Mesenchymal stem cell (in vitro differentiated cells and primary cell): ENCODE measurements at regions not wholly inside any gene's neighbourhood (a gene's known extent, or its start where the extent isn't known, plus 50 kb on each side); places are given as distances from the start of the nearest gene placed in this dataset.
"Not testable (repeated sequence)": the region's sequence is repeated elsewhere in the genome, so short reads cannot be mapped to it uniquely, and the experiment has no call there.

Experiments
- DNase-seq: peaks from one replicate; pipeline ENCODE4 v3.0.0-alpha.2; 2013
- H2AFZ ChIP-seq: one replicate; pipeline ENCODE4 v1.6.1; 2013; ENCODE audit warnings: low read depth, mild to moderate bottlenecking, control low read depth, inconsistent platforms, low read length, moderate library complexity
- H2AK5ac ChIP-seq: 2 replicates; pipeline ENCODE4 v1.6.1; 2013; ENCODE audit warnings: low read length, moderate library complexity, mild to moderate bottlenecking, inconsistent platforms; ENCODE audit not compliant: severe bottlenecking
- H2BK120ac ChIP-seq: one replicate; pipeline ENCODE4 v1.6.1; 2013; ENCODE audit warnings: low read depth, mild to moderate bottlenecking, inconsistent platforms, low read length, moderate library complexity
- H2BK12ac ChIP-seq, 2 experiments: one replicate each; pipeline ENCODE4 v1.6.1; 2013; ENCODE audit warnings: inconsistent platforms in 2 of 2, low read length in 2 of 2, mild to moderate bottlenecking in 2 of 2, moderate library complexity in 2 of 2, control low read depth in 1 of 2
- H2BK15ac ChIP-seq: one replicate; pipeline ENCODE4 v1.6.1; 2013; ENCODE audit warnings: mild to moderate bottlenecking, low read depth, inconsistent platforms; ENCODE audit not compliant: poor library complexity, severe bottlenecking
- H2BK5ac ChIP-seq: 2 replicates; pipeline ENCODE4 v1.6.1; 2013; ENCODE audit warnings: low read depth, mild to moderate bottlenecking, low read length, control low read depth, inconsistent platforms; ENCODE audit not compliant: poor library complexity, severe bottlenecking
- H3K14ac ChIP-seq, 2 experiments: one replicate each; pipeline ENCODE4 v1.6.1; 2013; ENCODE audit warnings: inconsistent platforms in 2 of 2, low read length in 2 of 2, control low read depth in 1 of 2, mild to moderate bottlenecking in 1 of 2, moderate library complexity in 1 of 2
- H3K18ac ChIP-seq, 2 experiments: one replicate each; pipeline ENCODE4 v1.6.1; 2013; ENCODE audit warnings: inconsistent platforms in 2 of 2, low read length in 2 of 2, control low read depth in 1 of 2, low read depth in 1 of 2, mild to moderate bottlenecking in 1 of 2
- H3K23ac ChIP-seq, 2 experiments: one replicate each; pipeline ENCODE4 v1.6.1; 2013; ENCODE audit warnings: inconsistent platforms in 2 of 2, low read length in 2 of 2, mild to moderate bottlenecking in 2 of 2, moderate library complexity in 2 of 2, control low read depth in 1 of 2
- H3K27ac ChIP-seq: 2 replicates; pipeline ENCODE4 v1.5.1; 2013; ENCODE audit warnings: mild to moderate bottlenecking, moderate library complexity, low read length, control low read depth, inconsistent platforms; ENCODE audit not compliant: poor library complexity, severe bottlenecking
- H3K27me3 ChIP-seq, 2 experiments: 2 replicates each; pipeline versions ENCODE4 v1.6.1 to v1.7.0; 2013; ENCODE audit warnings: low read length in 2 of 2, mild to moderate bottlenecking in 2 of 2, moderate library complexity in 2 of 2, control low read depth in 1 of 2, inconsistent platforms in 1 of 2; ENCODE audit not compliant: control insufficient read depth in 1 of 2, insufficient read depth in 1 of 2
- H3K36me3 ChIP-seq, 2 experiments: 2 replicates each; pipeline versions ENCODE4 v1.6.1 to v1.7.0; 2013; ENCODE audit warnings: low read length in 2 of 2, control low read depth in 1 of 2, inconsistent platforms in 1 of 2, low read depth in 1 of 2, mild to moderate bottlenecking in 1 of 2; ENCODE audit not compliant: insufficient read depth in 2 of 2, control insufficient read depth in 1 of 2
- H3K4ac ChIP-seq, 2 experiments: one replicate each; pipeline ENCODE4 v1.6.1; 2013; ENCODE audit warnings: inconsistent platforms in 2 of 2, low read length in 2 of 2, mild to moderate bottlenecking in 2 of 2, moderate library complexity in 2 of 2, control low read depth in 1 of 2, low read depth in 1 of 2
- H3K4me1 ChIP-seq: 2 replicates; pipeline ENCODE4 v1.6.1; 2013; ENCODE audit warnings: low read depth, low read length, control low read depth; ENCODE audit not compliant: control insufficient read depth, insufficient read depth
- H3K4me2 ChIP-seq: 2 replicates; pipeline ENCODE4 v1.6.1; 2013; ENCODE audit warnings: low read length, mild to moderate bottlenecking, inconsistent platforms; ENCODE audit not compliant: poor library complexity, severe bottlenecking
- H3K4me3 ChIP-seq, 2 experiments: 2 replicates each; pipeline versions ENCODE4 v1.5.1 to v1.7.0; 2013; ENCODE audit warnings: low read length in 2 of 2, mild to moderate bottlenecking in 2 of 2, control low read depth in 1 of 2, low read depth in 1 of 2; ENCODE audit not compliant: insufficient read depth in 1 of 2
- H3K79me1 ChIP-seq: replicated peaks from 2 replicates; pipeline ENCODE4 v1.6.1; 2013; ENCODE audit warnings: mild to moderate bottlenecking, control low read depth, low read length, inconsistent platforms; ENCODE audit not compliant: poor library complexity, severe bottlenecking
- H3K9ac ChIP-seq: 2 replicates; pipeline ENCODE4 v1.7.0; 2013; ENCODE audit warnings: mild to moderate bottlenecking, low read length, moderate library complexity
- H3K9me3 ChIP-seq: 2 replicates; pipeline ENCODE4 v1.7.0; 2013; ENCODE audit warnings: mild to moderate bottlenecking, low read length; ENCODE audit not compliant: control insufficient read depth
- H4K8ac ChIP-seq: one replicate; pipeline ENCODE4 v1.6.1; 2013; ENCODE audit warnings: inconsistent platforms, mild to moderate bottlenecking, low read length, moderate library complexity
- H4K91ac ChIP-seq: one replicate; pipeline ENCODE4 v1.6.1; 2013; ENCODE audit warnings: mild to moderate bottlenecking, low read length, inconsistent platforms
- WGBS: methylation state at CpG from one replicate; pipeline ENCODE4 v1.1.7; 2013; ENCODE audit warnings: mixed read lengths; 5-methylcytosine and 5-hydroxymethylcytosine counted together

DNA sequence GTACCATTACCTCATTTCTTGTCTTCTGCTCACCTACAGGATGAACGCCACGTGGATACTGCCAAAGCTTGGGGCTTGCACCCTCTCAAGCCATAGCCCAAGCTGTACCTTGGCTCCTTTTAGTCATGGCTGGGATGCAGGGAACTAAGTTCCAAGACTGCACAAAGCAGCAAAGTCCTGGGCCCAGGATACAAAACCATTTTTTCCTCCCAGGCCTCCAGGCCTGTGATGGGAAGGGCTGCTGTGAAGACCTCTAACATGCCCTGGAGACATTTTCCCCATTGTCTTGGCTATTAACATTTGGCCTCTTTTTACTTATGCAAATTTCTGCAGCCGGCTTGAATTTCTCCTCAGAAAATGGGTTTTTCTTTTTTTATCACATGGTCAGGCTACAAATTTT lies 795.1 kb upstream of the VRK2 start:
- H3K4me1 ChIP-seq, H3K4me2 ChIP-seq, H3K4me3 ChIP-seq, H2BK12ac ChIP-seq, H4K8ac ChIP-seq, H2BK120ac ChIP-seq, H3K23ac ChIP-seq, H3K27ac ChIP-seq, H3K18ac ChIP-seq, H3K79me1 ChIP-seq, DNase-seq, H3K4ac ChIP-seq, H2AK5ac ChIP-seq, H3K9ac ChIP-seq, H3K36me3 ChIP-seq, H2BK5ac ChIP-seq, H2AFZ ChIP-seq, H2BK15ac ChIP-seq, H3K14ac ChIP-seq, H3K27me3 ChIP-seq, H4K91ac ChIP-seq: not testable (repeated sequence)
- H3K9me3 ChIP-seq = peaks cover 48% of the 10 kb centered on the region
- 63% methylated on average over 3 of the region's 3 CpGs for WGBS

DNA sequence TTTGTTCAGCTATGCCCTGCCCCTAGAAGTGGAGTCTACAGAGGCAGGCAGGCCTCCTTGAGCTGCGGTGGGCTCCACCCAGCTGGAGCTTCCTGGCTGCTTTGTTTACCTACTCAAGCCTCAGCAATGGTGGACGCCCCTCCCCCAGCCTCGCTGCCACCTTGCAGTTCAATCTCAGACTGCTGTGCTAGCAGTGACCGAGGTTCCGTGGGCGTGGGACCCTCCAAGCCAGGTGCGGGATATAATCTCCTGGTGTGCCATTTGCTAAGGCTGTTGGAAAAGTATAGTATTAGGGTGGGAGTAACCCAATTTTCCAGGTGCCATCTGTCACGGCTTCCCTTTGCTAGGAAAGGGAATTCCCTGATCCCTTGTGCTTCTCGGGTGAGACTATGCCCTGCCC lies 770.2 kb upstream of the VRK2 start:
- 82% methylated on average over 9 of the region's 9 CpGs for WGBS
- not testable (repeated sequence) for H3K79me1 ChIP-seq, H2AK5ac ChIP-seq

DNA sequence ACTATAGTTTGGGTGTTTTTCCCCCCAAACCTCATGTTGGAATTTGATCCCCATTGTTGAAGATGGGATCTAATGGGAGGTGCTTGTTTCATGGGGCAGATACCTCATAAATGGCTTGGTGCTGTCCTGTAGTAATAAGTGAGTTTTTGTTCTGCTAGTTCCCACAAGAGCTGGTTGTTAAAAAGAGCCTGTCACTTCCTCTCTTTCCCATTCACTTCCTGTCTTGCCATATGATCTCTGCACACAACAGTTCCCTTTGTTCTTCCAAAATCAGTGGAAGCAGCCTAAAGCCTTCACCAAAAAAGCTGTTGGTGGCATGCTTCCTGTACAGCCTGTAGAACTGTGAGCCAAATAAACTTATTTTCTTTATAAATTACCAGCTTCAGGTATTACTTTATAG lies 768.2 kb upstream of the VRK2 start:
- H3K23ac ChIP-seq = no peak overlapping the region

More for the DNA sequence above, 770.2 kb upstream of the VRK2 start:
- not testable (repeated sequence) for H3K18ac ChIP-seq, H2BK5ac ChIP-seq, H2BK15ac ChIP-seq, H4K91ac ChIP-seq, H3K27me3 ChIP-seq, H3K27ac ChIP-seq, H3K4me1 ChIP-seq, H2AFZ ChIP-seq, H3K4ac ChIP-seq, H4K8ac ChIP-seq, H3K36me3 ChIP-seq, H2BK120ac ChIP-seq, H3K9ac ChIP-seq, H3K4me2 ChIP-seq, H2BK12ac ChIP-seq, H3K23ac ChIP-seq, H3K4me3 ChIP-seq, H3K14ac ChIP-seq, DNase-seq
- H3K9me3 ChIP-seq = peaks cover 16% of the 10 kb centered on the region

DNA sequence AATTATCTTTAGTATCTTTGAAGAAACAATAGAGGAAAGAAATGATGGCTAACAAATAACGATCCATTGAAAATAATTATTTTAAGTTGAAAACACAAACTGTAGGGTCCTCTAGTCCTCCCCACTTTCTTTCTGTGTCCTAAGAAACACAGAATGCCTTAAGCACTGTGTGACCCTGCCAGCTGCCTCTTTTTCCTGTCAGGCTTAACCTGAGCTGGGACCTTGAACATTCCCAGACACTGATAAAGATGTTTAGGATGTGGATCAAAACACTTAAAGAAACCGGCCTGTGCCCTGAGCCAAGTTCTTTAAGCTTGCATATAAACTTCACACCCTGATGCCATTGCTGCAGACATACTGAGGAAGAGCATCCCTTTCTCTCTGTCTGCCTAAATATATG lies 755.4 kb upstream of the VRK2 start:
- Histone ChIP-seq H3K4me3 (no peak overlapping the region), H2AK5ac (no peak overlapping the region), H2BK15ac (no peak overlapping the region), H3K79me1 (no peaks in the 10 kb centered on the region), H2BK120ac (no peak overlapping the region), H4K91ac (no peak overlapping the region), H3K14ac (no peak overlapping the region), H3K36me3 (no peaks in the 10 kb centered on the region), H3K27ac (no peak overlapping the region), H2BK12ac (no peak overlapping the region), H3K23ac (no peak overlapping the region), H2AFZ (no peak overlapping the region), H3K4me2 (no peak overlapping the region), H3K9ac (no peak overlapping the region), H3K4ac (no peak overlapping the region), H4K8ac (no peak overlapping the region), H3K9me3 (peaks cover 10% of the 10 kb centered on the region), H3K18ac (no peak overlapping the region), H2BK5ac (no peak overlapping the region), H3K27me3 (no peaks in the 10 kb centered on the region), H3K4me1 (no peaks in the 10 kb centered on the region)
- WGBS = 38% methylated on average over 1 of the region's 2 CpGs
- no peak for DNase-seq

More for the DNA sequence above, 768.2 kb upstream of the VRK2 start:
- H3K27me3 ChIP-seq = no peaks in the 10 kb centered on the region
- no peak overlapping the region for H2BK5ac ChIP-seq
- H2BK120ac ChIP-seq = no peak overlapping the region
- no peaks in the 10 kb centered on the region for H3K79me1 ChIP-seq
- H3K4ac ChIP-seq = no peak overlapping the region
- no peak for DNase-seq
- H4K8ac ChIP-seq = no peak overlapping the region
- H2AK5ac ChIP-seq = no peak overlapping the region
- H4K91ac ChIP-seq = no peak overlapping the region
- H3K18ac ChIP-seq = no peak overlapping the region
- no peak overlapping the region for H3K4me3 ChIP-seq
- no peak overlapping the region for H3K14ac ChIP-seq
- H2BK12ac ChIP-seq = no peak overlapping the region
- no peak overlapping the region for H3K4me2 ChIP-seq
- no peak overlapping the region for H2AFZ ChIP-seq
- H2BK15ac ChIP-seq = no peak overlapping the region
- H3K9me3 ChIP-seq = peaks cover 16% of the 10 kb centered on the region
- no peak overlapping the region for H3K27ac ChIP-seq
- H3K4me1 ChIP-seq = no peaks in the 10 kb centered on the region
- no peak overlapping the region for H3K9ac ChIP-seq
- H3K36me3 ChIP-seq = no peaks in the 10 kb centered on the region
